ENCODE measurements at regions not wholly inside any gene's neighbourhood (a gene's known extent, or its start where the extent isn't known, plus 50 kb on each side); places are given as distances from the start of the nearest gene placed in this dataset.

- in situ Hi-C loops (cut with HindIII; ENCODE audit: low sequenced_read_pairs), result no loop called here
- no peak for TF ChIP-seq CTCF (IDR thresholded peaks at IDR 0.05; ENCODE audit: low read depth, low read length)
Observed at GRCh38 chr20:48340883-48341281, 486.9 kb downstream of the PREX1 start.

GRCh38 chr20:48339986-48340882, 487.6 kb downstream of the PREX1 start:
- TF ChIP-seq CTCF (IDR thresholded peaks at IDR 0.05; ENCODE audit: low read depth, low read length), result no peak
- in situ Hi-C loops (cut with HindIII; ENCODE audit: low sequenced_read_pairs), result no loop called here
- no peak for DNase-seq (ENCODE audit: low read depth, low spot score)
- H3K4me3 ChIP-seq (ENCODE audit: low read depth, low read length), result no peak overlapping the region

More at GRCh38 chr20:48340883-48341281, 486.9 kb downstream of the PREX1 start:
- DNase-seq (ENCODE audit: low read depth, low spot score), result no peak
- no peak overlapping the region for H3K4me3 ChIP-seq (ENCODE audit: low read depth, low read length)

- no peak for TF ChIP-seq CTCF (IDR thresholded peaks at IDR 0.05; ENCODE audit: low read depth, low read length)
- no peak overlapping the region for H3K4me3 ChIP-seq (ENCODE audit: low read depth, low read length)
- peak; percentile 71 for DNase-seq (ENCODE audit: low read depth, low spot score)
- in situ Hi-C loops (cut with HindIII; ENCODE audit: low sequenced_read_pairs), result no loop called here
Observed at GRCh38 chr20:48339190-48339985, 488.4 kb downstream of the PREX1 start.

- H3K4me3 ChIP-seq (ENCODE audit: low read depth, low read length), result no peak overlapping the region
- in situ Hi-C loops (cut with HindIII; ENCODE audit: low sequenced_read_pairs), result no loop called here
- no peak for TF ChIP-seq CTCF (IDR thresholded peaks at IDR 0.05; ENCODE audit: low read depth, low read length)
- peak; percentile 67 for DNase-seq (ENCODE audit: low read depth, low spot score)
Observed at GRCh38 chr20:48338717-48339116, 489.1 kb downstream of the PREX1 start.

GRCh38 chr20:48336597-48336996, 491.2 kb downstream of the PREX1 start:
- no peak for DNase-seq (ENCODE audit: low read depth, low spot score)
- H3K4me3 ChIP-seq (ENCODE audit: low read depth, low read length), result no peak overlapping the region
- TF ChIP-seq CTCF (IDR thresholded peaks at IDR 0.05; ENCODE audit: low read depth, low read length), result no peak
- in situ Hi-C loops (cut with HindIII; ENCODE audit: low sequenced_read_pairs), result no loop called here

GRCh38 chr20:48335308-48336050, 492.3 kb downstream of the PREX1 start:
- no peak for TF ChIP-seq CTCF (IDR thresholded peaks at IDR 0.05; ENCODE audit: low read depth, low read length)

More at GRCh38 chr20:48335308-48336050, 492.3 kb downstream of the PREX1 start:
- no peak for DNase-seq (ENCODE audit: low read depth, low spot score)
- no peak overlapping the region for H3K4me3 ChIP-seq (ENCODE audit: low read depth, low read length)
- in situ Hi-C loops (cut with HindIII; ENCODE audit: low sequenced_read_pairs), result no loop called here
